Central memory CD8-positive, alpha-beta T cell (primary cell): ENCODE measurements at regions not wholly inside any gene's neighbourhood (a gene's known extent, or its start where the extent isn't known, plus 50 kb on each side); places are given as distances from the start of the nearest gene placed in this dataset.

Experiments used
- ATAC-seq: fragments of 150-1000 bp; cut with Tn5 transposase; replicated peaks from 2 replicates; pipeline ENCODE4 v1.10.0; 2022; ENCODE audit warnings: mild to moderate bottlenecking, moderate FRiP score, moderate number of reproducible peaks; ENCODE audit not compliant: poor library complexity, severe bottlenecking; ENCODE audit errors: extremely low read depth
- DNase-seq, 2 donors: peaks; one replicate each; pipeline ENCODE4 v3.0.0; 2021; ENCODE audit warnings: low spot score in 2 of 2
- H3K27ac Mint-ChIP-seq: one replicate; pipeline ENCODE4 v1.8.0; 2022; ENCODE audit warnings: low read depth, mild to moderate bottlenecking, moderate library complexity, mixed read lengths
- H3K27me3 Mint-ChIP-seq: one replicate; pipeline ENCODE4 v1.8.0; 2022; ENCODE audit warnings: mixed read lengths
- H3K36me3 Mint-ChIP-seq: one replicate; pipeline ENCODE4 v1.8.0; 2022; ENCODE audit warnings: mild to moderate bottlenecking, moderate library complexity, mixed read lengths; ENCODE audit not compliant: insufficient read depth
- H3K4me1 Mint-ChIP-seq: one replicate; pipeline ENCODE4 v1.8.0; 2022; ENCODE audit warnings: mixed read lengths
- H3K4me3 Mint-ChIP-seq: one replicate; pipeline ENCODE4 v1.8.0; 2022; ENCODE audit warnings: mild to moderate bottlenecking, moderate library complexity, mixed read lengths
- H3K9me3 Mint-ChIP-seq: one replicate; pipeline ENCODE4 v1.8.0; 2022; ENCODE audit warnings: mixed read lengths

GRCh38 chr5:61746831-61747575 lies 414.9 kb downstream of the ZSWIM6 start:
- H3K4me3 Mint-ChIP-seq: no peak overlapping the region
- H3K27ac Mint-ChIP-seq: no peak overlapping the region
- peaks cover 2% of the 10 kb centered on the region for H3K36me3 Mint-ChIP-seq
- ATAC-seq (no peak), DNase-seq (no peak)
- peaks cover 13% of the 10 kb centered on the region for H3K9me3 Mint-ChIP-seq
- H3K4me1 Mint-ChIP-seq: no peaks in the 10 kb centered on the region
- H3K27me3 Mint-ChIP-seq: no peaks in the 10 kb centered on the region

- no peaks in the 10 kb centered on the region for H3K27me3 Mint-ChIP-seq
- peaks cover 13% of the 10 kb centered on the region for H3K9me3 Mint-ChIP-seq
- no peak for ATAC-seq
- no peak for DNase-seq
- no peaks in the 10 kb centered on the region for H3K4me1 Mint-ChIP-seq
- peaks cover 2% of the 10 kb centered on the region for H3K36me3 Mint-ChIP-seq
- H3K4me3 Mint-ChIP-seq: no peak overlapping the region
- no peak overlapping the region for H3K27ac Mint-ChIP-seq
Measured at GRCh38 chr5:61748121-61748520, 416.1 kb downstream of the ZSWIM6 start.

GRCh38 chr5:61748651-61749050 lies 416.6 kb downstream of the ZSWIM6 start:
- no peak overlapping the region for H3K27ac Mint-ChIP-seq
- ATAC-seq (no peak), DNase-seq (no peak)
- H3K36me3 Mint-ChIP-seq: peaks cover 2% of the 10 kb centered on the region
- no peaks in the 10 kb centered on the region for H3K4me1 Mint-ChIP-seq
- no peak overlapping the region for H3K4me3 Mint-ChIP-seq
- no peaks in the 10 kb centered on the region for H3K27me3 Mint-ChIP-seq
- peaks cover 13% of the 10 kb centered on the region for H3K9me3 Mint-ChIP-seq

GRCh38 chr5:61752588-61752987 lies 420.5 kb downstream of the ZSWIM6 start:
- no peaks in the 10 kb centered on the region for H3K27me3 Mint-ChIP-seq
- H3K9me3 Mint-ChIP-seq: peaks cover 6% of the 10 kb centered on the region
- H3K4me1 Mint-ChIP-seq: no peaks in the 10 kb centered on the region
- H3K27ac Mint-ChIP-seq: no peak overlapping the region
- ATAC-seq (no peak), DNase-seq (no peak)
- no peaks in the 10 kb centered on the region for H3K36me3 Mint-ChIP-seq
- H3K4me3 Mint-ChIP-seq: no peak overlapping the region

GRCh38 chr5:61754792-61755191 lies 422.7 kb downstream of the ZSWIM6 start:
- H3K9me3 Mint-ChIP-seq: peaks cover 10% of the 10 kb centered on the region

GRCh38 chr5:61755726-61756222 lies 423.7 kb downstream of the ZSWIM6 start:
- Mint-ChIP-seq H3K4me3 (no peak overlapping the region), H3K36me3 (no peaks in the 10 kb centered on the region), H3K27ac (no peak overlapping the region), H3K4me1 (no peaks in the 10 kb centered on the region), H3K9me3 (peaks cover 6% of the 10 kb centered on the region), H3K27me3 (no peaks in the 10 kb centered on the region)
- DNase-seq (no peak), ATAC-seq (no peak)

More at GRCh38 chr5:61754792-61755191, 422.7 kb downstream of the ZSWIM6 start:
- H3K4me1 Mint-ChIP-seq: no peaks in the 10 kb centered on the region
- ATAC-seq (no peak), DNase-seq (no peak)
- no peak overlapping the region for H3K4me3 Mint-ChIP-seq
- H3K27me3 Mint-ChIP-seq: no peaks in the 10 kb centered on the region
- no peaks in the 10 kb centered on the region for H3K36me3 Mint-ChIP-seq
- H3K27ac Mint-ChIP-seq: no peak overlapping the region

GRCh38 chr5:61758711-61759110 lies 426.7 kb downstream of the ZSWIM6 start:
- Mint-ChIP-seq H3K4me1 (no peaks in the 10 kb centered on the region), H3K27me3 (no peaks in the 10 kb centered on the region), H3K36me3 (no peaks in the 10 kb centered on the region), H3K27ac (no peak overlapping the region), H3K9me3 (peaks cover 6% of the 10 kb centered on the region), H3K4me3 (no peak overlapping the region)
- ATAC-seq: no peak
- DNase-seq: no peak

GRCh38 chr5:61765471-61765870 lies 433.4 kb downstream of the ZSWIM6 start:
- H3K4me3 Mint-ChIP-seq: no peak overlapping the region
- no peak for DNase-seq
- no peaks in the 10 kb centered on the region for H3K4me1 Mint-ChIP-seq
- H3K27me3 Mint-ChIP-seq: peaks cover 44% of the 10 kb centered on the region
- ATAC-seq: no peak
- H3K36me3 Mint-ChIP-seq: no peaks in the 10 kb centered on the region
- H3K9me3 Mint-ChIP-seq: no peaks in the 10 kb centered on the region
- H3K27ac Mint-ChIP-seq: no peak overlapping the region

GRCh38 chr5:61766141-61766540 lies 434.1 kb downstream of the ZSWIM6 start:
- H3K36me3 Mint-ChIP-seq: no peaks in the 10 kb centered on the region
- H3K27me3 Mint-ChIP-seq: peaks cover 44% of the 10 kb centered on the region
- H3K9me3 Mint-ChIP-seq: no peaks in the 10 kb centered on the region
- ATAC-seq: no peak
- no peaks in the 10 kb centered on the region for H3K4me1 Mint-ChIP-seq
- H3K27ac Mint-ChIP-seq: no peak overlapping the region
- no peak for DNase-seq
- no peak overlapping the region for H3K4me3 Mint-ChIP-seq

- Mint-ChIP-seq H3K36me3 (no peaks in the 10 kb centered on the region), H3K9me3 (no peaks in the 10 kb centered on the region), H3K4me3 (no peak overlapping the region), H3K27ac (no peak overlapping the region), H3K27me3 (peaks cover 57% of the 10 kb centered on the region), H3K4me1 (no peaks in the 10 kb centered on the region)
- ATAC-seq: no peak
- no peak for DNase-seq
Measured at GRCh38 chr5:61767231-61768080, 435.4 kb downstream of the ZSWIM6 start.

GRCh38 chr5:61768692-61769281 lies 436.7 kb downstream of the ZSWIM6 start:
- Mint-ChIP-seq H3K9me3 (no peaks in the 10 kb centered on the region), H3K36me3 (no peaks in the 10 kb centered on the region), H3K4me1 (no peaks in the 10 kb centered on the region), H3K27ac (no peak overlapping the region), H3K27me3 (peaks cover 64% of the 10 kb centered on the region), H3K4me3 (no peak overlapping the region)
- no peak for DNase-seq
- ATAC-seq: no peak

- no peaks in the 10 kb centered on the region for H3K4me1 Mint-ChIP-seq
- H3K9me3 Mint-ChIP-seq: no peaks in the 10 kb centered on the region
- H3K27ac Mint-ChIP-seq: no peak overlapping the region
- peaks cover 65% of the 10 kb centered on the region for H3K27me3 Mint-ChIP-seq
- peaks cover 1% of the 10 kb centered on the region for H3K36me3 Mint-ChIP-seq
- ATAC-seq (no peak), DNase-seq (no peak)
- no peak overlapping the region for H3K4me3 Mint-ChIP-seq
Measured at GRCh38 chr5:61771062-61771461, 439.0 kb downstream of the ZSWIM6 start.
